Fibroblast of the aortic adventitia (primary cell): ENCODE measurements at regions not wholly inside any gene's neighbourhood (a gene's known extent, or its start where the extent isn't known, plus 50 kb on each side); places are given as distances from the start of the nearest gene placed in this dataset.

ENCODE experiments used
- DNase-seq: peaks from one replicate; pipeline ENCODE4 v3.0.0-alpha.2; 2010; ENCODE audit warnings: low read depth
- H3K4me3 ChIP-seq: 2 replicates; pipeline ENCODE4 v1.5.1; 2011; ENCODE audit warnings: low read depth, mild to moderate bottlenecking, control low read depth, low read length, moderate library complexity
- TF ChIP-seq, protein P1 (sequence below): IDR thresholded peaks from 2 replicates; pipeline ENCODE4 v1.5.1; 2011; ENCODE audit warnings: mild to moderate bottlenecking, low read length, control low read depth, inconsistent platforms; ENCODE audit not compliant: insufficient read depth

DNA sequence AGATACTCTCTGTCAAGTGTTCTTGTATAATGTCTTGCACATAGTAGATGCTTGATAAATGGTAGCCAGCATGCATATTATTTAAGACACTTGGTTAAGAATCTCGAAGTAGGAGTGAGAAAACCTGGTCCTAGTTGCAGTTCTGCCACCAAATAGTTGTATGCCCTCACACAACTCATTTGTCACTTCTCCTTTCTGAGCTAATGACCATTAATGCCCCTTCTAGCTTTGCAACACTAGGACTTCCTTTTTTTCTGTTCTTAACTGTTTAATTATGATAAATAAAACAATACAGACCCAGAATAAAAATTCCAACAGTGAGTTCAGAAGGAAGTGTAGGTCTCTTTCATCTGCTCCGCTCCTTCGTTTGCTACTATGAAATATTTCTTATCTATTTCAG is 453.6 kb downstream of the TMEM135 start:
- no peak for DNase-seq
- TF ChIP-seq, protein P1, sequence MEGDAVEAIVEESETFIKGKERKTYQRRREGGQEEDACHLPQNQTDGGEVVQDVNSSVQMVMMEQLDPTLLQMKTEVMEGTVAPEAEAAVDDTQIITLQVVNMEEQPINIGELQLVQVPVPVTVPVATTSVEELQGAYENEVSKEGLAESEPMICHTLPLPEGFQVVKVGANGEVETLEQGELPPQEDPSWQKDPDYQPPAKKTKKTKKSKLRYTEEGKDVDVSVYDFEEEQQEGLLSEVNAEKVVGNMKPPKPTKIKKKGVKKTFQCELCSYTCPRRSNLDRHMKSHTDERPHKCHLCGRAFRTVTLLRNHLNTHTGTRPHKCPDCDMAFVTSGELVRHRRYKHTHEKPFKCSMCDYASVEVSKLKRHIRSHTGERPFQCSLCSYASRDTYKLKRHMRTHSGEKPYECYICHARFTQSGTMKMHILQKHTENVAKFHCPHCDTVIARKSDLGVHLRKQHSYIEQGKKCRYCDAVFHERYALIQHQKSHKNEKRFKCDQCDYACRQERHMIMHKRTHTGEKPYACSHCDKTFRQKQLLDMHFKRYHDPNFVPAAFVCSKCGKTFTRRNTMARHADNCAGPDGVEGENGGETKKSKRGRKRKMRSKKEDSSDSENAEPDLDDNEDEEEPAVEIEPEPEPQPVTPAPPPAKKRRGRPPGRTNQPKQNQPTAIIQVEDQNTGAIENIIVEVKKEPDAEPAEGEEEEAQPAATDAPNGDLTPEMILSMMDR = no peak
- no peak overlapping the region for H3K4me3 ChIP-seq

DNA sequence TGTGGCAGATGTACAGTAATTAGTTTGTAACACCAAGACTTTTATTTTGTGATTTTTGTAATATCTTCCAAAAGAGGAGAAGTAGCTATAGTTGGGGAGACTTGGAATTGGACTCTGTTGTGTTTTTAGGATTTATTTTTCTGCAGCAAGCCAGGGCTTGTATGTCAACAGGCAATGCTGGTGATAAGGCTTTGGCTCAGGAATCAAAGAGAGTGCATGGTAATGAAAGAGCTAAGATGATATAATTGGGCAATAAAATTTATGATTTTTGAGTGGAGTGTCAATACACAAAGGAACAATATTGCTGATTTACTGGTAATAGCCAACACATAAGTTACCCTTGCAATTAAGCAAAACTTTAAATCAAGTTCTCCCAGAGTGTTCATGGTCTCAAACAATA is 452.9 kb downstream of the TMEM135 start:
- TF ChIP-seq, protein P1 = no peak
- no peak for DNase-seq
- no peak overlapping the region for H3K4me3 ChIP-seq

DNA sequence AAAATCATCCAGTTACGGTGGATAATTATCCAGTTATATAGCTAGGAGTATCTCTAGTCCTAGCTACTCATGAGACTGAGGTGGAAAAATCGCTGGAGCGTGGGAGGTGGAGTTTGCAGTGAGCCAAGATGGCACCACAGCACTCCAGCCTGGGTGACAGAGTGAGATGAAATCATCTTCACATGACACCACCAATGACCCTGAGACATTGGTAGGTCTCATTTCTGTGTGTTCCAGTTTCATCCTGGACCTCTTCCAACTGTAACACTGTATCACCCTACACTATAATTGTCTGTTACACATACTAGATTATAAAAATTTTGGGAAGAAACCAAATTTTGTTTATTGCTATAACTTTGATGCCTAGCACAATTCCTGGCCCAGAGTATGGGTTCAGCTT is 446.8 kb downstream of the TMEM135 start:
- H3K4me3 ChIP-seq = no peak overlapping the region
- TF ChIP-seq, protein P1 = no peak
- DNase-seq = no peak

DNA sequence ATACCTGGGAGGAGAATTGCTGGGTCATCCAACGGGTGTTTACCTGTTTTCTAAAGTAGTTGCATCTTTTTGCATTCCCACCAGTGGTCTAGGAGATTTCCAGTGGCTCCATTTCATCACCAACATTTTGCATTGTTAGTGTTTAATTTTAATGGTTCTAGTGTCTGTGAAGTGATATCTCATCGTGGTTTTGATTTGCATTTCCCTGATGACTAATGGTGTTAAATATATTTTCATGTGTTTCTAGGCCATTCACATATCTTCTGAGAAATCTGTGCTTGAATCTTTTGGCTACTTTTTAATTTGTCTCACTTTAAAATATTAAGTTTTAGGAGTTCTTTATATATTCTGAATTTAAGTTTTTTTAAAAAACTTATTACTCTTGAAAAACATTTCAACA is 439.6 kb downstream of the TMEM135 start:
- TF ChIP-seq, protein P1 = no peak
- no peak for DNase-seq
- no peak overlapping the region for H3K4me3 ChIP-seq

DNA sequence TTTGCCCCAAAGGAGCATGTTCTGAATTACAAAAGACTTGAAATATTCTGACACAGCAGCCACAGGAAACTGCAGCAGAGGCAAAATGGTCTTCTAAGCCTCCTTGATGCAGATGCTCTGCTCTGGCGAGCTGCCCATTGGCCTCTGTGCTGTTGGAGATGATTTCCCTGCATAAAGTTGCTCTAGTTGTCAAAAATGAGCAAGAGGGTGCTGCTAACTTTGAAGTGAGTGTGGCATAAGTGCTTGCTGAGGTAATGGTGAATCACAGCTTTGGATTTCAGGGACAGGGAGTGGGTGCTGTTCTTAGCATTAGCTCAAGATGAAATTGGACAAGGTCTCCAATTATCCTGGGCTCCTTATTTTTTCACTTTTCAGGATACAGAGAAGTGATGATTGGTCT is 435.4 kb downstream of the TMEM135 start:
- TF ChIP-seq, protein P1 = no peak

DNA sequence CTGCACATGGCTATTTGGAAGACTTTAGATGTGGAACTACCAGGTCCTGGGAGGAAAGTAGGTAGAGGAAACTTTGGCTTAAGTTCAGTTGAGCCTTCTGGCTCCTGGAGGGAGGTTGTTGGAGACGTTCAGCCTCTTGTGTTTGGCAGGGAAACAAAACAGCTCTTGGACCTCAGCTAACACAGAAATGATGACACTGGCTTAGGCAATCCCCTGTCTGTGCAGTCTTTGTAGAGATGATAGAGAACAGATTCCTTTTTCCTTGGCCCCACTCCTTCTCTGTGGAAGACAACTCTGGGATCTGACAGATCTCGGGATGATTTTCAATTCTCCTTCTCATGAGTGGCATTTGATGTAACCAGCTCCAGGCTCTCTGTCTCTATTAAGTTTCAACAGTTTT is 428.5 kb downstream of the TMEM135 start:
- DNase-seq = peak; percentile 51
- TF ChIP-seq, protein P1 = no peak
- H3K4me3 ChIP-seq = no peak overlapping the region

More for the DNA sequence above, 435.4 kb downstream of the TMEM135 start:
- DNase-seq = peak; percentile 64
- H3K4me3 ChIP-seq = no peak overlapping the region

DNA sequence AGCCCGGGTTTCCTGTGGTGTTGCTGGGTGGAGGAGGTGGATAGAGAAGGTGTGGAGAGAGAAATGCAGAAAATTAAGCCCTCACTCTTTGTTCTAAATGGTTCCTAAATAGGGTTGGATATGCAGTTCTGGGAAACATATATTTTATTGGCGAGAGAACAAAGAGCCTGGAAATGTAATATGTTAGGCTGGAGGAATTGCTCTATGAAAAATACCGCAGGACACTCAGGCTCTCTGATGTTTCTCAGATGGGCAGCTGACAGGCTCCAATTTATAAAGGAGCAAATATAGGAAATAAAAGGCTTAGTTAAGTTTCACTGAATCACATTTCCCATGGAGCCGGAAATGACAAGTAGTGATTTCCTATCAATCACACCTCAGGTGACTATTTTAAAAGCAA is 428.0 kb downstream of the TMEM135 start:
- DNase-seq = no peak
- TF ChIP-seq, protein P1 = no peak
- no peak overlapping the region for H3K4me3 ChIP-seq
